PC-3 (cell line): ENCODE measurements at regions not wholly inside any gene's neighbourhood (a gene's known extent, or its start where the extent isn't known, plus 50 kb on each side); places are given as distances from the start of the nearest gene placed in this dataset.

ENCODE experiments used
- CTCF ChIP-seq: fragments of 300-600 bp; sonication (generic); conservative IDR thresholded peaks from 2 replicates; pipeline ENCODE4 v1.5.1; 2017; ENCODE audit warnings: antibody characterized with exemption, low read depth, mild to moderate bottlenecking, low read length
- EZH2 ChIP-seq: fragments of 300-600 bp; sonication (generic); IDR thresholded peaks from one replicate; pipeline ENCODE4 v1.6.1; 2017; ENCODE audit warnings: antibody characterized with exemption, mild to moderate bottlenecking, low read length; ENCODE audit not compliant: unreplicated experiment

- no peak for TF ChIP-seq CTCF
- TF ChIP-seq EZH2 = no peak
Measured at GRCh38 chr4:92045718-92046117, 258.0 kb upstream of the GRID2 start.
